DMS114 treated with DMSO at 0.1 percent for 48 hours (cell line): ENCODE measurements at regions not wholly inside any gene's neighbourhood (a gene's known extent, or its start where the extent isn't known, plus 50 kb on each side); places are given as distances from the start of the nearest gene placed in this dataset.

Experiments
- DNase-seq: peaks from one replicate; lab custom pipeline; 2025; ENCODE audit not compliant: unreplicated experiment; lab: John Stamatoyannopoulos, UW

DNA sequence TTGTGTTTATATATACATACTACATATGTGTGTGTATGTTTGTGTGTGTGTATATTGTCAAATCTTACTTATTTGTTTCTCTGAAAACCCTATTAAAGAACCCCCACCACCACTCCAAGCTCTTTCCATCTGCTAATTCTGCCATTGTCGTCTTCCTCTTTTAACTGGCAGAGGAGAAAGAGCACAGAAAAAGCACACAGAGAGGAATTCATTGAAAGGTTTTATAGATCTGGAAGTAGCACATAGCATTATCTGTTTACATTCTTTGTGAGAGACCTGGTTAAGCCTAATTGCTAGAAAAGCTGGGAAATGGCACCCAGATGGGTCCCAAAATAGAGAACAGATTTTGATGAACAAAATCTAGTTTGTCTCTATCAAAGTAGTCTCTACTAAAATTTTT lies 800.0 kb upstream of the PIK3C3 start:
- DNase-seq: no peak

DNA sequence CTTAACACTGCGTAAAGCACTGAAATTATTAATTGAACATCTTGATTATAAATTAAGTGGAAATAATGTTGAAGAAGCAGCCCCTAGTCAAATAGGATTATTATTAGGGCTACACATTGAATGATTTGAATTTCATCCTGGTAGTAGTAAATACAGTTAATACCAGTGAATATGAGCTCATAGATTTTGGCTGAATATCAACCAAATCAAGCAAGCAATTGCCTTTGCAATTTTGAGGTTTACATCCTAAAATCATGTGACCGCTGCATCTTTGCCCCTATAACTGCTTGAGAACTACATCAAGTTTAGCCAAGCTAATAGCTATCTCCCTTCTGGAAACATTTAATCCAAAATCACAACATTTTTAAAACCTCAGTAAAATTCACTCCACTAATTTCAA lies 801.2 kb upstream of the PIK3C3 start:
- no peak for DNase-seq

DNA sequence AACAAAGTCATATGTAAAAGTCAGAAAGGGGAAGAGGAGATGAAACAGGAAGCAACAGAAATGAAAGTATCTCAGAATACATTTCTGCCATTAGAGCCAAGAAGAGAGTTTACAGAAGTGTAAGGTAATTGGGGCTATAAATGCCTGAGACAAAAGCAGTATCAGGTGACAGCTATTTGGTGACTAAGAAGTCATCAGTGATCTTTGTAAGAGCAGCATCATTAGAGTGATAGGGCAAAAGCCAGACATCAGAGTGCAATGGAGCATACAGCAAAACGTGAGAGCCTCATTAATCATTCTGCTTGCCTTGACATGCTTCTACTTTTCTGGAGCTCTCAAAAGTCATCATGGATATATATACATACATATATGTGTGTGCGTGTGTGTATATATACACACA lies 804.7 kb upstream of the PIK3C3 start:
- DNase-seq: no peak

DNA sequence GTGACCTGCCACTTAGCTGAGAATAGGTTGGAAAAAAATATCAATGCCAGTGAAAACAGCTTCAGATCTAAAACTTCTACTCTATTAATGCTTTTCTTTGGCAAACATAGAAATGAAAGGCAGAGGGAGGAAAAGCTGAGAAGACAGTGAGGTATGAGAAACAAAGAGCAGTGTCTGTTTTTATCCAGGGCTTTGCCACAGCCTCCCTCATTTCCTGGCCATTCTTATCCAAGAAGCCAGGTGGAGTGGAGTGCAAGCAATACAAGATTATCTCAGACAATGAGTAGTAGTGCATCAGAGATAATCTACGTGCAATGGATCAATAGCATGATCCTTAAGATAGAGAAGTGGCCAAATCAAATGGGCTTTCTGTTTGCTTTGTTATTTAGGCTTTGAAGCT lies 808.7 kb upstream of the PIK3C3 start:
- DNase-seq: no peak

DNA sequence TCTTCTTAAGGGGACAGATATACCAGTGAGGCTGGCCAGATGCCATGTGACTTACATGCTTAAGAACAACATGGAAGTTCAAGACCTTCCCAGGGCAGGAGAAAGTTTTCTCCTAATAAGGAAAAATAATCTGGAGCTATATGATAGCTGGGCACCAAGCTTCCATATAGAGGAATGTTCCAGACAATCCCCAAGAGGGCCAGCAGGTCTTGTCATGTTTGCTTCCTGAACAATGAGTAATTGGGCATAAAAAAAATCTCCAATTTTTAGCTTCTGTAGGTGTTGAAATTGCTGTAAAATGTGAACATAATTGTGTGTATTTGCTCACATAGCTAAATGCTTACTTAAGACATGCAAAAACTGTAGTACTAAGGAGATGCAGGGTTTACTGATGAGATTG lies 809.5 kb upstream of the PIK3C3 start:
- no peak for DNase-seq

DNA sequence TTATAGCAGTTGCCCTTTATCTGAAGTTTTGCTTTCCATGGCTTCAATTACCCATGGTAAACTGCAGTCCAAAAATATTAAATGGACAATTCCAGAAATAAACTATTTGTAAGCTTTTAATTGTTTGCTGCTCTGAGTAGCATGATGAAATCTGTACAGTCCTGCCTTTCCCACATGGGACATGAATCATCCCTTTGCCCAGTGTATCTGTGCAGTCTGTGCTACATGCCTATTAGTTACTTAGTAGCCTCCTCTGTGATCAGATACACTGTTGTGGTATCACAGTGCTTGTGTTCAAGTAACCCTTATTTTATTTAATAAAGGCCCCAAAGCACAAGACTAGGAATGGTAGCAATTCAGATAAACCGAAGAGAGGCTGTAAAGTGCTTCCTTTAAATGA lies 810.6 kb upstream of the PIK3C3 start:
- DNase-seq: no peak

DNA sequence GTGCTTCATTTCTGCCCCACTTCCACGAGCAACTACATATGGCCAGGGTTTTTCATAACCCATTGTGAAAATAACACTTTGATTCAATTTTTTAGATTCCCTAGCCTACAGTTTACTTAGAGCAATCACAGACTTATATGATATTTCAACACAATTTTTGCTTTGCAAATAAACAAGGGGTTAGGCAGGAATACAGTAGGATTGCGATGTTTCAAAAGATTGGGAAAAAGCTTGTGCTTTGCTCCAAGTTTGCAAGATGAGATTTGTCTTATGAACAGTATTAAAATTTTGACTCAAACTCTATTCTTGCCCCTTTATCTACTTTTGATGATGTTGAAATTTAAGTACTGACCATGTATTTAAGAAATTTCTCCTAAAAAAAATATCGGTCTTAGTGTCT lies 814.5 kb upstream of the PIK3C3 start:
- DNase-seq: no peak

DNA sequence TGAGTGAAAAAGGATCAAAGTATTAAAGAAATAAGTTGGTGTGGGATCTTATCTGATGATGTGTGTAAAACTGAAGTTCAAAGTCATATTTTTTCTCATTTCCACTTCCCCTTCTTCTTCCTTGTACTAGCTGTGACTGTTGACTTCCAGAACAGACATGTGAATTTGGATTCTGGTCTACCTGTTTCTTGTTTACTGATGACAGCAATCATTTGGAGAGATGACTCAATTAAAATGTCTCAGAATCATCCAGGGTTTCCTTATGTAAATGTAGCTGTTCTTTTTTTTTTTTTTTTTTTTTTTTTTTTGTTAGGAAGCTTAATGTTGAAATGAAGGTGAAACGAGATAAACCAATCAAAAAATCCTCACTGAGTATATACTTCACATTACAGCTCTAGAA lies 819.9 kb upstream of the PIK3C3 start:
- DNase-seq: no peak

DNA sequence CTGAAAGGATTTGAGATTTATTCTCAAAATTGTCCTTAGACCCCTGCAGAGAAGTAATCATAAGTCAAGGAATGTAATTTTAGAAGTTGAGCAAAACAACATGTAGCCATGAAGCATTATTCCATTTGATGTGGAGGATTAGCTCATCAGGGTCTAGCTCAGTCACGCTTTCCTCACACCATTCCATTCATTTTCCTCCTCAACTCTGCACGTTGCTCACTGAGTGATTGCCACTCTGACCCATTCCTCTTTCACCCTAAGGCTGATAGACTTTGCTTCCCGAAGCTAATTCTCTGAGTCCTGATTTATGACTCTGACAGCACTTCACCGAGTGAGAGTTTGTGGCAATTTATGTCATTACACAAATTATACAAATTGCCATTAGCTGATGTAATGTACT lies 820.6 kb upstream of the PIK3C3 start:
- DNase-seq: no peak

DNA sequence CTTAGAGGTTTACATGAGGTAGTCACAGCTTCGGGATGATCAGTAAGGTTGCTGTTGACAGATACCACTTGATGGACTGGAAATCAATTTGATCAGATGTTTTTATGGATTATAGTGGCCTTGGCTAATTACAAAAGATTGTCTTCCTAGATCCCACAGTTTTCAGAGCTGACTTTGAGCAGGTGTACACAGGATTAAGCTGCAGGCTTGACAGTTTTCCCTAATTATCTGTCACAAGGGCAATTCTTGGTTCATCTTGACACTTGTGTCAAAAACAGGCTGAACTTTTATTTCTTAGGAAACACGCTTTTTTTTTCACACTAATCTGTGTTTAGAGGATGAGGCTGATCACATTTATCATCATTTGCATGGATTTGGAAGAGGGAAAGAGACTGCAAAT lies 824.0 kb upstream of the PIK3C3 start:
- no peak for DNase-seq

DNA sequence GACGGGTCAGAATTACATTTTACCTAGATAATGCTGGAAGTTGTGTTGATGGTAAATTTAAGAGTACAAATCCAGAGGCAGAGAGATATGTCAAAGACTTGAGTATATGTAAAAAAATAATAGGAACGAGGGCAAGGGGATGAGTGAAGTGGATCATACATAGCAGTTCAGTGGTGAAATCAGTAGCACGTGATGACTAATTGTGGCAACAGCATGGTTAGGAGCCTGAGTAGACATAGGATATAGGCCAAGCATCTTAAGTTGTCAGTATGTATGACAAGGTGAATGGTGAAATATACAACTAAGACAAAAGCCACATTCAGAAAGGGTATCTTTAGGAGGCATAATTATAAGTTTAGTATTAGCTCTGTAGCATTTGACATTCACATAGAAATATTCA lies 826.5 kb upstream of the PIK3C3 start:
- no peak for DNase-seq

DNA sequence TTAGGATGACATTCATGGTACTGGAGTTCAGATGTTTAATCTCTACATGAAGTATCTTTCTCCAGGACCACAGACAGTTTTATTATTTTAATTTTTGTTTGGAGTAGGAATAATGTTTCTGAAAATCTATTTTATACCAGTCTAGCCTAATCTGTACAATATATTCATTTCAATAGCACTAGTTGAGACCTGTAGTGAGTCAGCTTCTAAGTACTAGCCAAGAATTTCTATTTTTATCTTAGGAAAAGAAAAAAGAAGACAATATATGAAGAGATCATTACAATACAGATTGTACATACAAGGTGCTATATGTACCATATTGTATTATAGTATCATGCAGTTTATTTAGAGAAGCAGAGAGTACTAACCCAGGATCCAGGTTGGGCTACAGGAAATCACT lies 826.9 kb upstream of the PIK3C3 start:
- no peak for DNase-seq

DNA sequence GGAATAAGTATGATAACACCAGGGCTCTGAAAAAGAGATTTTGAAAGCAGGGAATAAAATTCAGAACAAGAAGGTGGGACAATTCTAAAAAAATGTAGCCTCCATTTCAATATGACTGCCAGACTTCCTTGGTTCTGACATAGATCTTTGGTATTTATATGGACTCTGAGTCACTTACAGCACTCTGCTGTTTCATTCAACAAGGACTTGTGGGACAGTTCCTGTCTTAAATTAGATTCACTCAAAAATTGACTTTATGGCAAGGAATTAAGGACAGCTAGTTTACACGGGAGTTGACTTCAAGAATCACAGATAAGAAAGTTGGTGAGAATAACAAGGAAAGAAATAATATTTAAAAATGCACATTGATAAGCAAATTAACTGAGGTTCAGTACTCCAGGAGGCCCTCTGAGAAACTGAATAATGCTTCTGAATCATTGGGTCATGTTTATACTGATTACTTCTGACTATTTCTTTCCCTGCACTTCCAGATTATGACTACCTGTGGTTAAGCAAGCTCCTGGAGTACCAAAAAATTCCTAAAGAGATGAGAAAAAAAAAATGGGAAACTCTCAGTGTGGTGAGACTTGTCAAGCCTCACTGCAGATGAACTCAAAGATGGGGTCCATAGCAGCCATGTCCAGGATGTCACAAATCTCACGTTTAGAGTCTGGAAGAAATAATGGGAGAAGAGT lies 828.3 kb upstream of the PIK3C3 start:
- DNase-seq: no peak

DNA sequence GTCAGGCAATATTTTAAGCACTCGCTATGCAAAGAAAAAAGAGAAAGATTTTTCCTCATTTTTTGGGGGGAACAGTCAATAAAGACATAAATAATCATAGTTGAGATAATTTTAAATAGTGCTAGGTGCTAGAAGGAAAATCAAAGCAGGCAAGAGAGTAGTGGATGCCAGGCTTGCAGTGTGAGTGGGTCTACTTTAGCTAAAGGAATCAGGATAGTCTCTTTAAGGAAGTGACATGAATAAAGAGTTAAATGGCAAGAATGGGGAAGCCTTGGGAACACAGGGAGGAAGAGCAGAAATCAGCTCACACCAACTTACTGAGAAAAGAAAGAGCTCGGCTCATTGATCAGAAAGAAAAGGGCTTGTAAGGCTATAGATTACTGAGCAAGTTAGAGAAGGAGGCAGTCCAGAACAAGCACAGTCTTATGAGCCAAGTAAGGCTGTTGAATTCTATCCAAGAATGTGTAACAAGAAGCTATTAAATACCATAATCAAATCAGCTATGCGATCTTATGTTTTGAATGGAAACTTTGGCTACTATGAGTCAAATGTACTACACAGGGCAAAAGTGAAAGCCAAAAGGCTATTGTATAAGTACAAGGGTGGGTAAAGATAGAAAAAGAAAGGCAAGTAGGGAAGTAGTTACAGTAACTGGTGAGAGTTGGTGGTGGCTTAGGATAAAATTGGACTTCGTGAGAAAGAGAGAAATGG lies 833.8 kb upstream of the PIK3C3 start:
- no peak for DNase-seq

DNA sequence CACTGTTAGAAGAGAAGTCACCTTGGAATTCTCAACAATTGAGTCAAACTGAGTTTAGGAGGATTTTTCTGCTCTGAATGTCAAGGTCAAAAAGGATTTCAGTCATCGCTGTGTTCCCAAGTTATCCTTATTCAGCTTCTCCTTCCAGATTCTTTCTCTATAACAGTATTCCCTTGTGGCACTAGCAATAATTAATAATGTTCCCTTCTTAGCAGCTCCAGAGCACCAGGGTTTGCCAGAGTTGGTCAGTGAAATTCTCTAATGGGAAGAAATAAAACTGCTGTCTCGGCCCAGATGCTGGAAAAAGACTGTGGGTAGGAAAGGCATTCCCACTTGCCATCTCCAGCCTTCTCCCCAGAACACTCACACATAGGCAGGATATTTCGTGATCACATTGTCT lies 836.0 kb upstream of the PIK3C3 start:
- no peak for DNase-seq

DNA sequence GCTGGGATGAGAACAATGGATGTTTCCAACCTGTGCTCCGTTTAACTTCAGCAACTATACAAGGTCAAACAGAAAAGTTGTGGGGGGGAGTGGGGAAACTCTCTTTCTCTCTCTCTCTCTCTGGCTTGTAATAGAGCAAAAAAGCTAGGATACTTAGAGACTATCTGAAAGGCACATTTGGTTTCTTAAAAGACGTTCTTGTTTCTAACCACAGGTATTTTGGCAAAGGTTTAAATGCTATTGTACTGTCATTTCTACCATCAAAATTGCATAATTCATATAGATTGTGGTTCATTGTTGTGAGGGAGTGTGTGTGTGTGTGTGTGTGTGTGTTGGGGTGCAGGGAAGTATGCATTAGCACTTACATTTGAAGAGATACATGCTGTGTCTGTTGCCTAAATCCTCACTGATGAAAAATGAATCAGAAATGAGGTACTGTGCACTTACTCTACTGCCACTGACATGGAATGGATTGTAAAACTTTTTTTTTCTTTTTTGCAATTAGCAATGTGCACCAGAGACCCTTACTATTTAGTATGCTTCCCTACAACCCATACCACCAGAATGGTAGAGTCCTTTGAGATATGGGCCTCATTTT lies 841.0 kb upstream of the PIK3C3 start:
- DNase-seq: no peak

DNA sequence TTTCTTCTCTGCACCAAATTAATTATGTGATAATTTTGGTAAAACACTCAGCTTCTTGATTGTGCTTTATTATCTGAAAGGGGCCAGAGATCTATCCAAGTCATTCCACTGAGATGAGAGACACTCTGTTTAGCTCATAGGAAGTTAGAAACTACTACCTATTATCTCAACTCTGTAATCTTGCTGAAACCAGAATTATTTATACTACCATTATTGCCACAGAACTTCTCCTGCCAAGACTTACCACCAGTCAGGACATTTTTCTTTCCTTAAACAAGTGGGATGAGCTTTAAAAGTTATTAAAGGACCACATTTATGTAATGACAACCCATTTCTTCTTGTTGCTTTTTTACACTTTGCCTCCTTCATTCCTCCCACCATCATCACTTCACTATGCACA lies 855.6 kb upstream of the PIK3C3 start:
- no peak for DNase-seq

DNA sequence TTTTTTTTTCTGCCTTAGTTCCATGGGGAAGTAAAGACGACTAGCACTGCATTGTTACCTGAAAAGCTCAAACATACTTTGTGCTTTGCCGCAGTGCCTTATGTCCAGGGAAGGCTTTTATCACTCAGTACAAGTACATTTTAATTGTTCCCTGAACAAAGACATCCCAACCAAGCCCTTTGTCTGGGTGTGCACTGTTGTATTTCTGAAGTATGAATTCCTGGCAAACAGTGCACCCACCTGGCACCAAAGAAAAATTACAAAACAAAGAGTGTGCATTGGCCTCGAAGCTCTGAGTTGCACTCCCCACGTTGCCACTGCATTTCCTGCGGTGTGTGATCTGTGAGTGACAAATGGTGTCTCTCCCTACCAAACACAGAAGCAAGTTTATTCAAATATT lies 858.5 kb upstream of the PIK3C3 start:
- DNase-seq: no peak

DNA sequence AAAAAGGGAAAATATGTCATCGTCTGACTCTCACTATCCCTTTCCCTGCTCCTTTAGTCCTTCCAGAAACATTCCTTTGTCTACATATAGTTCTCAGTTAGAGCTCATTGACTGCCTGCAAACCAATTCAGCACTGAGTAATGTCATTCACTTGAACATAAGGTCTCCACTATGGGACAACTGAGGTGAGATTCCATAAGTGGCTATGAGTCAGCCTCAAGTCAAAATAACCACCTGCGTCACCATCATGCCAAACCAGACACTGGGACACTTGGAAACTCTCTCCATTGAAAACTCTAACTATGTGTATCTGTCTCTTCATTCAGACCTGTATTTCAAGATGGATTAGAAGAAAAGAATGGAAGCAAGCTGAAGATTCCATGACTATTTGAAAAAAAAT lies 878.0 kb upstream of the PIK3C3 start:
- DNase-seq: no peak

DNA sequence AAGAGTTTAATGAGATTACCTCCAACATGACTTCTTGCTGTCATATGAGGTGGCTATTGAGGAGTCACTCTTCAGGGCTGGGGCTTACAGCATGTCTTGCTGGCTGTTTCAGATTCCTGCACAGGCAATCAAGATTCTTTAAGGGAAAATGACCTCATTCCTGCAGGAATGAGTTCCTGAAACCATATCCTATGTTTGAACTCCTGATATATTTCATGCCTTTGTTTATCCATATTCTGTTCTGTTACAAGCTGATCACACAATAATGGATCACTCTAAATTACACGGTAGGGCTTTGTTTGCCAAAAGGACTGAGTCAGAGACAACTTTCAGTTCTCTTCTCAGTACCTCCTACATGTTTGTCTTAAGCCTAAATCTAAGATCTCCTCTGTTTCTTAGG lies 879.8 kb upstream of the PIK3C3 start:
- no peak for DNase-seq

DNA sequence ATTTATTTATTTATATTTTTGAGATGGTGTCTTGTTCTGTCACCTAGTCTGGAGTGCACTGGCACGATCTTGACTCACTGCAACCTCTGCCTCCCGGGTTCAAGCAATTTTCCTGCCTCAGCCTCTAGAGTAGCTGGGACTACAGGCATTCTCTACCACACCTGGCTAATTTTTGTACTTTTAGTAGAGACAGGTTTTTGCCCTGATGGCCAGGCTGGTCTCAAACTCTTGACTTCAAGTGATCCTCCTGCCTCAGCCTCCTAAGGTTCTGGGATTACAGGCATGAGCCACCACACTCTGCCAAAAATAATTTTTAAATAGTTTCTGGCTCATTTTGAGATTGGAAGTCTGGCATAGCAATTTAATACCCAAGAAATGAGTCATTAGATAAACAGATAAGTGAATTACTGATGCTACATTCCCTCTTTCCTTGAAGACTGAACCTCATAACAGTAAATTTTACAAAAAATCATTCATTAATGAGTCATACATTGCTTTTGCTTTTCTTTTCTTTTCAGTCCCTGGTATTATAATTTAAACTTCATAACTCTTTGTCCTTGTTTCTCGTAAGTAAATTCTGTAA lies 881.6 kb upstream of the PIK3C3 start:
- DNase-seq: no peak

DNA sequence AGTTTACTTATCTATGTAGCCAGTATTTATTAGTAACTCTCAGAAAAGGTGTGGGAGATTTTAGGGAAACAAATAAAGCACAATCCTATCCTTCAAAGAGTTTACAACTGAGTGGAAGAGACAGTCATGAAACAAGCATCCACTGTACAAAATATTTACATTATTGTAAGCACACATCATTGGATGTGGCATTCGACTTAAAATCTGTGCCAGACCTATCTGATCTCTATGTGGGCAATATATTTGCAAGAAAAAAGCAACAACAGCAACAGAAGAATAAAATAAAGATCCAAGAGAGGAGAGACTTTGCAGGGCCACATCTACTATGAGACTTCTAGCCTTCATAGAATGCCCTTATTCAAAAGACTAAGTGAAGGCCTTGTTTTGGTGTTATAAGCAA lies 882.1 kb upstream of the PIK3C3 start:
- DNase-seq: no peak
